ENCODE measurements at regions not wholly inside any gene's neighbourhood (a gene's known extent, or its start where the extent isn't known, plus 50 kb on each side); places are given as distances from the start of the nearest gene placed in this dataset.

DNA sequence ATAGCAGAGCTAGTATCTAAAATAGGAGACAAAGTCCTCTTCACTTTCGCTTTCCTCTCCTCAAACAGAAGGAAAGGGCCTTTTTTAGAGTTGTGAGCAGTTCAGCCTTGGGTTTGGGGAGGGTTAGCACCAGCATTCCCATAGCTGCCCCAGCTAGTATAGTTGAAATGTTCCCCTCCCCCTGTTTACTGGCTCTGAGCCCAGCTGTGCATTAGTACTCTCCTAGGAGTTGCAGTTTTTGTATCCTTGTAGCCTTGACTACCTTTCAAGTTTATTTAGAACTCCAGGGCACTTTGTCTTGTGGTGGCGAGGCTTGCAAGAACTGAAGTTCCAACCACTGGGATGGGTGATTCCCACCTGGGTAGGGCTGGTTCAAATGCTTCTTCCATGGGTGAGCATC lies 245.1 kb upstream of the NAALADL2 start:
- Histone ChIP-seq H3K9me3 (no peaks in the 10 kb centered on the region), H3K27ac (no peak overlapping the region), H3K36me3 (no peaks in the 10 kb centered on the region), H3K4me1 (no peaks in the 10 kb centered on the region), H3K27me3 (no peaks in the 10 kb centered on the region), H3K4me3 (no peak overlapping the region)
- ATAC-seq (no peak), DNase-seq (no peak)
- TF ChIP-seq, protein P1, sequence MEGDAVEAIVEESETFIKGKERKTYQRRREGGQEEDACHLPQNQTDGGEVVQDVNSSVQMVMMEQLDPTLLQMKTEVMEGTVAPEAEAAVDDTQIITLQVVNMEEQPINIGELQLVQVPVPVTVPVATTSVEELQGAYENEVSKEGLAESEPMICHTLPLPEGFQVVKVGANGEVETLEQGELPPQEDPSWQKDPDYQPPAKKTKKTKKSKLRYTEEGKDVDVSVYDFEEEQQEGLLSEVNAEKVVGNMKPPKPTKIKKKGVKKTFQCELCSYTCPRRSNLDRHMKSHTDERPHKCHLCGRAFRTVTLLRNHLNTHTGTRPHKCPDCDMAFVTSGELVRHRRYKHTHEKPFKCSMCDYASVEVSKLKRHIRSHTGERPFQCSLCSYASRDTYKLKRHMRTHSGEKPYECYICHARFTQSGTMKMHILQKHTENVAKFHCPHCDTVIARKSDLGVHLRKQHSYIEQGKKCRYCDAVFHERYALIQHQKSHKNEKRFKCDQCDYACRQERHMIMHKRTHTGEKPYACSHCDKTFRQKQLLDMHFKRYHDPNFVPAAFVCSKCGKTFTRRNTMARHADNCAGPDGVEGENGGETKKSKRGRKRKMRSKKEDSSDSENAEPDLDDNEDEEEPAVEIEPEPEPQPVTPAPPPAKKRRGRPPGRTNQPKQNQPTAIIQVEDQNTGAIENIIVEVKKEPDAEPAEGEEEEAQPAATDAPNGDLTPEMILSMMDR (IDR thresholded peaks at IDR 0.05) = no peak
- intact Hi-C loops (cut with DNase I) = no loop called here

DNA sequence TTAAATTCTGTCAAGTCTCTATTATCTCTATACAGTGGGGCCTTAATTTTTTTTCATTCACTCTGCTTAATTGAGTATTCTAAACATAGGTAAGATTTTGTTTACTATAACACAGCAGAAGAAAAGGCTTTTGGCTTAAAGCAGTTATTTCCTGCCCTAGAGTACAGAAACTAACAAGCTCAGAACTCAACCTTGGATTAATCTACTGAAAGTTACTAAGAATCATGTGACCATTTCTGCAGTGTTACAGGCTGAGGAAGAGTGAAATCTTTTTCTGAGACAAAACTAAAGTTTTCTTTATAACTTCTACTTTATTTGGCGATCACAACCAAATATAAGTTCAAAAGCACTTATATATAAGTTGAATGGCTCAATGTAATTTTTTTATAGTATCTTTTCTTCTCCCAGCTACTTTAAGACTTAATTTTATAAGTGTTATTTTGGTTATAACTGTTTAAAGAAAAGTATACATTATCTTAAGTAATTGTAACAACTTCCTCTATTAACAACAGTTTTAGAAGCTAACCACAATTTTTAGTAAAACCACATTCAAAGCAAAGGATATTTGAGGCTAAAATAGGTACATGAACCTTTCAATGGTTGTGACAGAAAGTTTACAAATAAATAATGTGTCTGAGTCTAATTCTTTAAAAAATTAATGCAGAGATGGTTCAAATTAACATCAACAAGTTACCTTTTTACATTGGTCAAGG lies 240.6 kb upstream of the NAALADL2 start:
- no peak overlapping the region for H3K27ac ChIP-seq
- H3K27me3 ChIP-seq = no peaks in the 10 kb centered on the region
- H3K36me3 ChIP-seq = no peaks in the 10 kb centered on the region
- intact Hi-C loops (cut with DNase I) = no loop called here
- no peak overlapping the region for H3K4me3 ChIP-seq
- no peaks in the 10 kb centered on the region for H3K9me3 ChIP-seq
- H3K4me1 ChIP-seq = no peaks in the 10 kb centered on the region
- TF ChIP-seq, protein P1 (IDR thresholded peaks at IDR 0.05) = no peak
- DNase-seq = no peak
- ATAC-seq = no peak

DNA sequence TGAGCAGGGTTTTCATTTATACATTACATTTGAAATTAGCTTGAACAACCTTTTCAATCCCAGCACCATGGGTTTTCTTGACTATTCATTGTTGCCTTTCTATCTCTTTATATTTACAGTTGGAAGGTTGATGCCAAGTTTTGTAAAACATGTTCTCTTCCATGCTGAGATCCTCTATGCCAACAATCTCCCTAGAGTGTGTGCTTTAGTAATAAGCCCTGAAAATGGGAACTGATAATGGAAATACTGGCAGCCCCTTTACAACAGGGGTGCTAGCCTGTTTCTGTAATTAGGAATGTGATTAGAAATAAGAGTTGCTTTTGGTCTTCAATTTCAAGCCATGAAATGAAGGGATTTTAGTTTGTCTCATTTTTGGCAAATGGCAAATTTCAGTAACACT lies 239.9 kb upstream of the NAALADL2 start:
- H3K36me3 ChIP-seq = no peaks in the 10 kb centered on the region
- intact Hi-C loops (cut with DNase I) = no loop called here
- H3K4me1 ChIP-seq = no peaks in the 10 kb centered on the region
- no peaks in the 10 kb centered on the region for H3K9me3 ChIP-seq
- H3K4me3 ChIP-seq = no peak overlapping the region
- no peaks in the 10 kb centered on the region for H3K27me3 ChIP-seq
- H3K27ac ChIP-seq = no peak overlapping the region
- no peak for ATAC-seq
- TF ChIP-seq, protein P1 (IDR thresholded peaks at IDR 0.05) = no peak
- DNase-seq = no peak

DNA sequence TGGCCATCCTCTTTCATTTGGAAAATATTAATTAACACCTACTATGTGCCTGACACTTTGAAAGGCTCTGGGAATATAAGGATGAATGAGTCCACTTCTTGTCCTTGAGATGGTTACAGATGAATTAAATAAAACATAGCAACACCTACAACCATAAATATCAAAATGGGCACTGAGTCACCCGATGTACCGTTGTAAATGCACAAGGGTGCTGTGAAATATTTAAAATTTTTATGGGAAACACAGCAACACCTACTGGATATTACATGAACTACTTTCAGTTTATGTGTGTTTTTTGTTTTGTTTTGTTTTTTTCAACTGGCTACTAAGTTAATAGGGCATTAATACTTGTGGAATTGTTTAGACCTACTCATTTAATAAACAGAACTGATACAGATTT lies 239.0 kb upstream of the NAALADL2 start:
- intact Hi-C loops (cut with DNase I) = no loop called here
- H3K9me3 ChIP-seq = no peaks in the 10 kb centered on the region
- TF ChIP-seq, protein P1 (IDR thresholded peaks at IDR 0.05) = no peak

DNA sequence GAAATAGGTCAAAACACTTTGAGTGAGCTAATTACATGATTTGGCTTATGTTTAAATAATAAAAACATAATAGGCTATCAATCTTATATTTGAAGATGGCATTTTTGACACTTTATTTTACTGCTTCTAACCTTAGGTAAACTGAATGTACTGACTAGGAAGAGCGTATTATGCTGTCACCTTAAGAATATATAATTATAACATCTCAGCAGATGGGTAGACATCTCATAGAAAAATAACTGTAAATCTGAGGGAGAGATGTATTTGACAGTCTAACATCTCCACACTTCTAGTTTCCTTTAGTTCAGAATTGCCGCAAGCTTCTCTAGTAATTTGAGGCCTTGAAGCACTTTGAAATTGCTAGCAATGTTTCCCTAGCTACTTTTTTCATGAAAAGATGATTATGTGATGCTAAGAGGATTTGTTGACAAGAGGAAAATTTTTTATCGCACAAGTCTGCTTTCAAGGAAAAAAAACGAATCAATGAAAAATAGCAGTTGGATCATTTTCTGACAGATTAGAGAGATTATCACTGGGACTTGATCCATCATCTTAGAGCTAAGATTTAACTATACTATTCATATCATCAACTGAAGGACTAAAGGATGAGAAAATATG lies 238.2 kb upstream of the NAALADL2 start:
- Histone ChIP-seq H3K36me3 (no peaks in the 10 kb centered on the region), H3K4me3 (no peak overlapping the region), H3K27me3 (no peaks in the 10 kb centered on the region), H3K27ac (no peak overlapping the region), H3K9me3 (no peaks in the 10 kb centered on the region), H3K4me1 (no peaks in the 10 kb centered on the region)
- ATAC-seq (no peak), DNase-seq (no peak)
- TF ChIP-seq, protein P1 (IDR thresholded peaks at IDR 0.05) = no peak
- intact Hi-C loops (cut with DNase I) = no loop called here

More for the DNA sequence above, 239.0 kb upstream of the NAALADL2 start:
- Histone ChIP-seq H3K36me3 (no peaks in the 10 kb centered on the region), H3K27ac (no peak overlapping the region), H3K4me3 (no peak overlapping the region), H3K27me3 (no peaks in the 10 kb centered on the region), H3K4me1 (no peaks in the 10 kb centered on the region)
- ATAC-seq (no peak), DNase-seq (no peak)

Measured in left lung (tissue), 4 donors.